GM19193 (cell line): ENCODE measurements at regions not wholly inside any gene's neighbourhood (a gene's known extent, or its start where the extent isn't known, plus 50 kb on each side); places are given as distances from the start of the nearest gene placed in this dataset.

ENCODE experiments used
- POLR2A ChIP-seq: IDR thresholded peaks from 4 replicates; pipeline ENCODE4 v1.6.1; 2011; ENCODE audit not compliant: insufficient read depth, insufficient read length; ENCODE audit errors: extremely low read depth

DNA sequence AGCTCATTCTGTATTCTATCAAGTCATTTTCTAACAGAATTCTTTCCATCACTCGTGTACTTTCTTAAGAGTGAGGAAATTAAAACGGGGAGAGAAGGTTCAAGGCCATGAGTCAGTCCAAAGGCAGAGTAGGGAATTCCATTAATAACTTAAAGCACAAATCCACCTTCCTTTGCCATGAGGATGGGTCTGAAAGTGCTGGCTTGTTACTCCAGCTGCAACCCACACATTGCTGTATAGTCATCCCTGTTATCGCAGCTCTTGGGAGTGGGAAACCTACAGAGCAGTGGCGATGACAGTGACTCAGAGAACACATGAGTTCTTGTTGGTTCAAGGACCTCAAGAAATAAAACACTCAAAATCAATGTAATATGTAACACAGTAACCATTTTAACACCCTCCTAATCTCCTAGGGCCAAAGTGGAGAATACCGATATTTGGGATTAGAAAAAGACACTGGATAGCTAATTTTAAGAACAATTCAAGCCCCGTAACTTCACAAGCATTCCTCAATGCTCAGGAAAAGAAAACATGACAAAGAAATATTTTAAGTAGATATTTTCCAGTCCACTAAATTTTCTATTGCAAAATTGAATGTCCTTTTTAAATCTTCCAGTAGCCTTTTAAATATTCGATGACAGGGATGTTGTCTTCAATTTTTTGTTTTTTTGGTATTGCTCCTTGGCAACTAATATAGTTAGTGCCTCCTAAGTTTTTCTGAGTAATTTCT, 179.9 kb upstream of the THBS1 start:
- TF ChIP-seq POLR2A = no peak

DNA sequence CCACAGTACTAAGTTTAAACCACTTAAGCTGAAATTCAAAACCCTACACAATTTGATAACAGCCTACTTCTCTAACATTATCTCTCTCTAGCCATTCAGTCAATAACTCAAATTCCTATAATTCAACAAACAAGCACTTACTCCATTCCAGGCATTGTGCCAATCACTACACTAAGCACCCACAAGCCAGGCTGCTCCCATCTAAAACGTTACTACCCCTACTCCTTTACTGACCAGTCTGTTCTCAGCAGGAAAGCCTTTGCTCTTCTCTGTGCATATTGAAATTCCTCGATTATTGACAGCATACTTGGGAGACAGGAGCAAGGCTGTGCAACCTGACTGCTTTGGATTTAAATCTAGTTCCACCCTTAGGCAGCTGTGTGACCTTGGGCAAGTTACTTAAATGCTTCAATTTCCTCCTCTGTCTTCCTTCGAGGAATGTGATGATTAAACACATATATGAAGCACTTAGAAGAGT, 177.2 kb upstream of the THBS1 start:
- no peak for TF ChIP-seq POLR2A

DNA sequence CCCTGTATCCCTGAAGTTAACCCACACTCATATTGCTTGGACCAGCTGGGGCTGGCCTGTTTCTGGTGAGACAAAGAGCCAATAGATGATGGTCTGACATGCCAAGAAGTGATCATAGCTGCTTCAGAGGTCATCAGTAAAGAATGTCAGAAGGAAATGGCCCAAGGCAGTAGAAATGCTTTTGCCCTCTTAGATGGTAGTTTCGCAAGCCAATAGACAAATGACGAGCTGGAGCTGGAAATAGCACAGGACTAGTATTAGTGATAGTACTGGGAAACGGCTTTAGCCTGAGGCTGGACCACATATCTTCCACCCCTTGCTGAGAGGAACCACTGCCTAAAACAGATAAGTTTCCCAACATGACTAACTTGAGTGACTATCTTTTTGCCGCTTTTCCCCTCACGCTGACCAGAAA, 176.1 kb upstream of the THBS1 start:
- TF ChIP-seq POLR2A = no peak

DNA sequence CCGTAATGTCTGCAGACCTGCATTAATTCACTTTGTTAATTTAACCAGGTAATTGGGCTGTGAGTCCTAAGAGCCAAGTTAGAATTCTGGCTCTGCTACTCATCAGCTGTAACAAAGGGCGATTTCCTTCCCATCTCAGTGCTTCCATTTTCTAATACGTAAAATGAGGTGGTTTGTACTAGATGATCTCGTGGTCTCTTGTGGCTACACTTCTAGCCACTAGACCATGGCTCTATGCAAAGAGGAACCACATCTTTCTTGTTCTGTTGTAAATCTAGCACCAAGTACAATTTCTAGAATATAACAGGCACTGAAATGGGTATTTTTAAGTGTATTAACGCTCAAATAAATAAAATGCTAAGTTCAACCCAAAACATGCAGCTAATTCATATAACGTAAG, 174.4 kb upstream of the THBS1 start:
- TF ChIP-seq POLR2A = no peak

DNA sequence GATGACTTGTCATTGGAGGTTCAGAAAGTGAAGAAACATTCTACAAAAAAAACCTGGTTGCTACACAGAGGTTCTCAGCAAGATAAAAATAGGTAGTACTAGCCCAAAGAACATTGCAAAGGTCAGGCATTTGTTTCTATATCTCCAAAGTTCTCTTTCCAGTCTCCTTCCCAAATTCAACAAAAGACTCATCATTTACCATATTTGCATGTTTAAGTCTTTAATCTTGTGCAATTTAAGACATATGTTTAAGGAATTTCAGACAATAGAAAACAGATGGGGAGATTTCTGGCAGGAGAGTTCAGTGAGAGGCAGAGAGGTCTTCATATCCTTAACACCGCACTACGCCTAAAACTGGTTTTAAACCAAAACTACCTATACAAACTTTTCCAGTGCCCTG, 173.8 kb upstream of the THBS1 start:
- TF ChIP-seq POLR2A = no peak

DNA sequence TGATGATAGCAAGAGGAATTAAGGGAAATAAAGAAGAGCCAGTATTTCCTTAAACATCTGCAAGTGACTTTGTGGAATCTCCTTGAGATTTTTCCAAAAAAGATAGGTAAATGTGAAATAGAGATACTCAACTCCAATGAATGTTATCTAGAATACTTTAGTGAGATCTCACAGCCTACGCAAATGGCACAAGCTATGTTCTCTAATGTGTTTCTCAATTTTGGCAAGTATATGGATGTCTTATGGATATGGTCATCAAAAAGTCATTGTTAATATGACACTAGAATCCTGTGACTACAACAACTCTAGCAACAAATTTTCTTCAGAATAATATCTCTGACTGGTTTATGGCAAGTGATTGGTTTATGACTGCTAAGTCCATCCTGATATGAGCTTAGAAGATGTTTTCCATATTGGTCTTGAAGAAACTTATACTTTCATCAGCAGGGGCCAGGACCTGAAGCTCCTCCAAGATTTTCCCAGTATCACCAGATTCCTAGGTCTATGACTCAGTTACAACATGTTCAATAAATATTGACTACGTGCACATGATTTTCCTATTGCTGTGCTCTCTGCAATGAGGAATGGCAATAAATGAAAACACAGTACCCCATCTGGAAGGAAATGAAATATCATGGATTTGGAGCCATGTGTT, 170.9 kb upstream of the THBS1 start:
- no peak for TF ChIP-seq POLR2A

DNA sequence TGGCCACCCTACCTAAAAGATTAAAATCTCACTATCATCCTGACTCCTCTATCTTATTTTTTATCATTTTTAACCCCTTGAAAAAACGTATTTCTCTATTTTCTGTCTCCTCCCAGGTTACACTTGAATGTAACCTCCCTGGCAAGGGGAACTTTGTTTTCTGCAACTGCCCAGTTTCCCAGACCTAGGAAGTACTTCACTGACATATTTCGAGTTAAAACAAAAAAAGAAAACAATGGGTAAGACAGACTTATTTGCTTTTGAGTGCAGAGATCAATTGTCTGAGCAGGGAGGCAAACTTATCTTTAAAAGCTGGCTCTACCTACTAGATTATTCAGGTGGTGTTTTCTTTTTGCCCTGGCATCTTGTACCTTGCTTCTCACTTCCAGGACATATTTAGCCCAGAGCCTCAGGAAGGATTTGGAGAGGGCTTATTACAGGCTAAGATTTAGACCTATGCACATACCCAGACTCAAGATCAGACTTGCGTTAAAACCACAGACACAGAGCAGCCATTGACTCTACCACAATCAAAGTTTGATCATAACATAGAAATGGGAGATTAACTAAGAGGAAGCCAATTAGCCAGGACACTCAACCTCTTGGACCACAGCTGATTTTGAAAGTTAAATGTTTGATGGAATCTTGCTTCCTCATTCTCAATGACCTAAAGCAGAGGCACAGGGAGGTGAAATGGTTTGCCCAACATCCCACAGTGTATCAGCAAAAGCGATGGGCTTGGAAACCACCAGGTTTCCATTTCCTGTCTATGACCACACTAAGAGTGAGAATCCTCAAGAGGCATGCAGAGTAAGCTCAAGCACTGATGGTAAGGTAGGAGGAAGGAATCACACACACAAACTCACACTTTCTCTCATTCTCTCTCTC, 169.5 kb upstream of the THBS1 start:
- TF ChIP-seq POLR2A = no peak

DNA sequence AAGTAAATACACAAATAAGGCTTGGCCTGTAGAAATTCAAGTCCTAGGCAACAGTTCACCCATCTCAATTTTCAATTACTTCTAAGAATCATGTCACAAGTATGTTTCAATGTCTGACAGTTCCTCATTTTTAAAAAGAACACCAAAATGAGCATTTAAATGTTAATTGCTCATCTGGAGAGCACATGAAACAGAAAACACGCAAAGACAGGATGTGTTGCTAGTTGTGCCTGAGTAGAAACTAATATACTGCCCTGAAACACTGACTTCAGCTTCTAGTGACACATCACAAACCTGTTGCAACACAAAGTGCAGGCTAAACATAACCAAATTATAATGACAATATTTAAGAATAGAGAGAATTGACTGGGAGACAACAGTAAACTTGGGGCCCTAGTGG, 167.3 kb upstream of the THBS1 start:
- no peak for TF ChIP-seq POLR2A

DNA sequence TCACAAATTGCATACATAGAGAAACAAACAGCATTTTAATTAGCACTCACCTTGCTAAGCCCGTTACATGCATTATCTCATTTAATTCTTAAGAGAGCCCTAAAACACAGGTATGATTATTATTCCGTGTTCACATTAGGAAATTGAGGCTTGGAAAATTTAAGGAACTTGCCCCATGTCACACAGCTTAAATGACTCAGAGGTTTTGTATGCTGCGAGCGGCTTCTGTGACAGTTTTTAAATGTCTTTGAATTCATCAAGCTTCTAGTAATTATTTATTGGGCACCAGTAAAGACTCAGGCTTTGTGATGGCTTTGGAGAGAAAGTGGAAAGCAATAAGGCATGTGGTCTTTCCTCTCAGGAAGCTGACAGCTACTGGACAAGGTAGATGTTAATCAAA, 166.7 kb upstream of the THBS1 start:
- no peak for TF ChIP-seq POLR2A

DNA sequence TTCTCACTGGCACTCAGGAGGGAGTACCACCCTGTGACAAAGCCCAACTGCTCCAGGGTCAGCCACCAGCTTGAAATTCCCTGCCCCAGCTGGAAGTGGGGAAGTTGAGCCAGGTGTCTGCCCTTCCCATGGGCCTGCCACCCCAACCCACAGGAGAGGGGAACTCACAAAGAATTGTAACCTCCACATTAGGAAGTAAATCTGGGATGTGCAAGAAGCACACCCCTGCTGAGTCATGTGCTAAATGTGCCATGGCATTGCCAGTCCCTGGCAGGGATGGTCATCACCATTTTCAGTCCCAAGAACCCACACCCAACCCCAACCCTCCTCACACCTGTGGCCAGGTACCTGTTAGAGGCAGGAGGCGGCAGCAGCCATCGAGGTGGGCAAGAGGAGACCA, 165.2 kb upstream of the THBS1 start:
- no peak for TF ChIP-seq POLR2A

DNA sequence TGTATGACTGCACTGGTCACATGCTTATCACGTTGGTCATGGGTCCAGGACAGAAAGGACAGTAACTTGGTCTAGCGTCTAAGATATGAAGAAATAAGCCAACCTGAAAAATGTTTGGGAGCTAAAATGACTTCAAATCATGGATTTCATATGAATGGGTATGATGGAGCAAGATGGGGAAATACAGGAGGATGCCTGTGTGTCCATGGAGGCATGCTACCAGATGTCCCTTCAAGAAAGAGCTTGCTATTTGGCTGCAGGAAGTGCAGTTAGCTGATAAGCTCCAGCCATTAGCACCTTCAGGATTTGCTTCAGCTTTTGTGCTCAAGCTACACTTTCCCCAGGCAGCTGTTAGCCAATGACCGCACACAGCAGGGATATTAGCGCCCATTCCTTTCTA, 164.6 kb upstream of the THBS1 start:
- TF ChIP-seq POLR2A = no peak

DNA sequence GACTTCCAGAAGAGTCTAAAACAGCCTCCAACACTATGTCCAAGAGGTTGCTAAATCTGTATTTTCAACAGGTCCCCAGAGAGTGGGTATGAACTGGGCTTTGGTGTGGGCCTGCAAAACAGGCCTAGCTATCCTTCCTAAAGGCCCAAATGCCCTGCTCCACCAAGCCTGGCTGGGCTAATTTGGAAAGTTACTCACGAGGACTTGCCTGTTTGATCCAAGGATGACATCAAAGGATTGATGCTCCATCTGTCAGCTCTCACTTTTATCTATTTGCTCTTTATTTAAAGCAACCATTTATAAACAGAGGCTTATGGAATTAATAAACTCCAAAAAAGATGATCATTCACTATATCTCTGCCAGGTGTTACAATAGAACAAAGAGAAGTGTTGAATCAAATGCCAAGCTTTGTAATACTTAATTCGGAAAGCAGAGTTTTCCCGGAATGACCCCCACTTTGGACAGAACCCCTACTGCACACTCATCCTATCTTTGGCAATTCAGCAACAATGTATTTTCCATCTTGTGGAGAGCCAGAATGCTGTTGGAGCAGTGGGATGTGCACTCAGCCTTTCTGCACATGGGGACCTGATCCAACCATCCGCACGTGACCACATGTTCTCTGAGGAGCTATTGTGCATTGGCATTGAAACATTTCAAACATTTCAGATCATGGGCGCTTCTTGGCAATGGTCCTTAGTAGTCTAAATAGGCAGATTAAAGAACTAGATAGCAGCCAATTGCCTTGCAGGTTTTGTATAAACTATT, 163.3 kb upstream of the THBS1 start:
- TF ChIP-seq POLR2A = no peak

DNA sequence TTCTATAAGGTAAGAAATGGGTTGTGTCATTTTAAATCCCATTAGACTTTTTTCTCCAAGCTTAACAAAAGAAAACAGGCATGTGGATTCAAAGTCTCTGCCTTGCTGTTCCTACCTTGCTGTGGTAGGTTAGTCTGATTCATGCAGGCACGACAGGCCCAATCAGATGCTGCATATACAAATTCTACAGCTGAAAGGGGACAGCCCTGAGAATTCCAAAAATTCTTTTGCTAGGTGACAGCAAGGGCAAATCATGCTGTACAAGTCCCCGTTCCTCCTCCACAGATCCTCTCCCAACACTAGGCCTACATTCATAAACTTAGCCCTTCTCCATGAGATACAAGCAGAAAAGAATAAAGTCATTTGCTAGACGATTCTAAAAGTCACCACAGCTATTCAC, 161.2 kb upstream of the THBS1 start:
- TF ChIP-seq POLR2A = no peak
